ENCODE measurements at regions not wholly inside any gene's neighbourhood (a gene's known extent, or its start where the extent isn't known, plus 50 kb on each side); places are given as distances from the start of the nearest gene placed in this dataset.

- no peak for ATAC-seq (replicated peaks)
- Mint-ChIP-seq H3K27me3 (no peaks in the 10 kb centered on the region), H3K4me3 (no peak overlapping the region), H3K27ac (no peak overlapping the region), H3K9me3 (no peaks in the 10 kb centered on the region), H3K36me3 (ENCODE audit: low read depth) (no peaks in the 10 kb centered on the region), H3K4me1 (no peaks in the 10 kb centered on the region)
Measured at GRCh38 chr5:125010356-125010755, 263.9 kb upstream of the ZNF608 start.

GRCh38 chr5:125011014-125011413, 264.6 kb upstream of the ZNF608 start:
- Mint-ChIP-seq H3K36me3 (ENCODE audit: low read depth) (no peaks in the 10 kb centered on the region), H3K4me1 (no peaks in the 10 kb centered on the region), H3K27ac (no peak overlapping the region), H3K27me3 (no peaks in the 10 kb centered on the region), H3K4me3 (no peak overlapping the region), H3K9me3 (no peaks in the 10 kb centered on the region)
- ATAC-seq (replicated peaks): no peak

DNA sequence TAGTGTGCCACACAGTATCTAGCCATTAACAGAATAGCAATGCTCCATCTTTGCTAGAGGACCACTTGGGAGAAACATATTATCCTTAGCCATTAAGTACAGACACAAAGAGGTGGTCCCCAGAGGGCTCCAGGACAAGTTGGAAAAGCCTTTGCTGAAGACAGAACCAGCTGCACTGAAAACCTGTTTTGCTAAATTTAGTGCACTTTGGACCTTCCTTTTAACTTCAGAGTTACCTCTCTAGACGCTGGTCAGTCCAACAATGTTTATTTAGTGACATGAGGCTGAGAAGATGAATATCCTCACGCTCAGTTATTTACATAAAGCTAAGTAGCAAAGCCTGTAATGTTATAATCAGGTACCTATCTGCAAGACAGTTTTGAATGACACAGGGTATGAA, 265.0 kb upstream of the ZNF608 start:
- Mint-ChIP-seq H3K36me3 (ENCODE audit: low read depth) (no peaks in the 10 kb centered on the region), H3K9me3 (no peaks in the 10 kb centered on the region), H3K4me3 (no peak overlapping the region), H3K4me1 (no peaks in the 10 kb centered on the region), H3K27ac (no peak overlapping the region), H3K27me3 (no peaks in the 10 kb centered on the region)
- no peak for ATAC-seq (replicated peaks)

DNA sequence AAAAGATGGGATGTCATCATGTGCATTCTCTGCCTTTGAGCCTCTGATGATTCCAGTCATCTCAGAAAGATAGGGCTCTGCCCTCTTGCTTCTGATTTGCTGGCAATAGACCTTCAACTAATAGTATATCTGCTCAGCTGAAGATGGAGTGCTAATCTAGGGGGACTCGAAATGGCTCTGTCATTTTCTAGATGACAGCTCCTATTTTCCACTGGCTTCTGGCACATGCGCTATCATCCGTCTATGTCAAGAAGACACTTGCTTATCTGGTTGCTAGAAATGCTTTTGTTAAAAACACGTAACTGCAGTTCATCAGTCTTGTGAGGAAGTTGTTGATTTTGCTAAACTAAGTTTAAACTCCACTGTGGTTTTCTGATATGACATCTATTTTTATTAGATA, 265.5 kb upstream of the ZNF608 start:
- no peaks in the 10 kb centered on the region for H3K27me3 Mint-ChIP-seq
- no peaks in the 10 kb centered on the region for H3K36me3 Mint-ChIP-seq (ENCODE audit: low read depth)
- no peaks in the 10 kb centered on the region for H3K4me1 Mint-ChIP-seq
- no peak overlapping the region for H3K27ac Mint-ChIP-seq
- no peak overlapping the region for H3K4me3 Mint-ChIP-seq
- H3K9me3 Mint-ChIP-seq: no peaks in the 10 kb centered on the region
- ATAC-seq (replicated peaks): no peak

- no peaks in the 10 kb centered on the region for H3K4me1 Mint-ChIP-seq
- no peaks in the 10 kb centered on the region for H3K27me3 Mint-ChIP-seq
- no peak for ATAC-seq (replicated peaks)
- H3K4me3 Mint-ChIP-seq: no peak overlapping the region
- no peak overlapping the region for H3K27ac Mint-ChIP-seq
- H3K9me3 Mint-ChIP-seq: no peaks in the 10 kb centered on the region
- H3K36me3 Mint-ChIP-seq (ENCODE audit: low read depth): no peaks in the 10 kb centered on the region
Measured at GRCh38 chr5:125012727-125013451, 266.4 kb upstream of the ZNF608 start.

DNA sequence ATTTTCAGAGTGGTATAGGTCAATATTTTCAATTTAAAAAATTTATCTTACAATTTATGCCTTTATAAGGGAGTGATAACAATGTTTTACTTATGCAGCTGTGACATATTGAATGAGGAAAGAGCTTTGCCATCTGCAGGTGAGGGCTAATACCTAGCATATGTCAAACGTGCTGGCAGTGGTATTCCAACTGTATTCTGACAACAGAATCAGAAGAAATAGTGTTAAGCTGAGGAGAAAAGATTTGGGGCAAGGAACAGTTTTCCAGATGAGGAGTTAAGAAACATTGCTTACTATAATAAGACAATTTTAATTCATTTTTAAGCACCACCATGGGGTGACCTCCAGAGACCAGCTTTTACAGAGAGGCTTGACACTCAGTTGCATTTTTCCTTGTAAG, 267.8 kb upstream of the ZNF608 start:
- Mint-ChIP-seq H3K36me3 (ENCODE audit: low read depth) (no peaks in the 10 kb centered on the region), H3K9me3 (no peaks in the 10 kb centered on the region), H3K4me3 (no peak overlapping the region), H3K27ac (no peak overlapping the region), H3K27me3 (peaks cover 4% of the 10 kb centered on the region), H3K4me1 (no peaks in the 10 kb centered on the region)
- ATAC-seq (replicated peaks): no peak

DNA sequence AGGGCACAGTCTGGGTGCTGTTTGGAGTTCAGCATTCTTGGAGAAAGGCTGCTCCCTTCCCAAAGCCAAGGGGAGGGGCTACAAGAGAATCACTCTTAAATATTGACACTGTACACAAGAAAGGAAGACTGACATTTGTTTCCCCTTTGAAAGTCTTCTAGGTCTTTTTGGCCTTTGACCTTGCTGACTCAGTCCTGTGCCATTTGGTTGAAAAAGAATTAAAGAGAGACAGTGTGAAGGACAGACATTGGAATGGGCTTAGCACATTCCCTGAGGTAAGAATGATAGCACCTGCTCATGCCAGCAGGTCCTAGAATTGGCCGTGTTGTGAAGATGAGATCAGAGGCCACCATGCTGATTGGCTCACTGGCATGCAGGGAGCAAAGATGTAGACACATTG, 271.4 kb upstream of the ZNF608 start:
- Mint-ChIP-seq H3K9me3 (no peaks in the 10 kb centered on the region), H3K36me3 (ENCODE audit: low read depth) (no peaks in the 10 kb centered on the region), H3K4me3 (no peak overlapping the region), H3K27ac (no peak overlapping the region), H3K4me1 (no peaks in the 10 kb centered on the region), H3K27me3 (peaks cover 4% of the 10 kb centered on the region)
- no peak for ATAC-seq (replicated peaks)

DNA sequence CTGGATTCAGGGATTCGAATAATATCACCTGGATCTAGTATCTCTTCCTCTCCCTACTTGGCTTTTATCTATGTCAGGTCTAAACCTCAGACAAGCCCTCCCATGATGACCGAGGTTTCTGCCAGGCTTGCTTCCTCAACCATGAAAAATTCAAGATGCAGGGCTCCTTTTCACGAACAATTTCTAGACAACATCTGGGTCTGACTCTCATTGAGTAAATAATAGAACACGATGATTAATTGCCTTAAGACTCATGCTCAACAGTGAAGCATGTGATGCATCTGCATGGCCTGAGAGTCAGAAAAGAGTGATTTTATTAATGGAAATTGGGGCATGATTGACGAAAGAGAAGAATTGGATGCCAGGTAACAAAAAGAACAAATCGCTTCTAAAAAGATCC, 277.2 kb upstream of the ZNF608 start:
- no peak overlapping the region for H3K27ac Mint-ChIP-seq
- no peaks in the 10 kb centered on the region for H3K4me1 Mint-ChIP-seq
- ATAC-seq (replicated peaks): no peak
- peaks cover 2% of the 10 kb centered on the region for H3K27me3 Mint-ChIP-seq
- H3K9me3 Mint-ChIP-seq: peaks cover 8% of the 10 kb centered on the region
- H3K4me3 Mint-ChIP-seq: no peak overlapping the region
- no peaks in the 10 kb centered on the region for H3K36me3 Mint-ChIP-seq (ENCODE audit: low read depth)

DNA sequence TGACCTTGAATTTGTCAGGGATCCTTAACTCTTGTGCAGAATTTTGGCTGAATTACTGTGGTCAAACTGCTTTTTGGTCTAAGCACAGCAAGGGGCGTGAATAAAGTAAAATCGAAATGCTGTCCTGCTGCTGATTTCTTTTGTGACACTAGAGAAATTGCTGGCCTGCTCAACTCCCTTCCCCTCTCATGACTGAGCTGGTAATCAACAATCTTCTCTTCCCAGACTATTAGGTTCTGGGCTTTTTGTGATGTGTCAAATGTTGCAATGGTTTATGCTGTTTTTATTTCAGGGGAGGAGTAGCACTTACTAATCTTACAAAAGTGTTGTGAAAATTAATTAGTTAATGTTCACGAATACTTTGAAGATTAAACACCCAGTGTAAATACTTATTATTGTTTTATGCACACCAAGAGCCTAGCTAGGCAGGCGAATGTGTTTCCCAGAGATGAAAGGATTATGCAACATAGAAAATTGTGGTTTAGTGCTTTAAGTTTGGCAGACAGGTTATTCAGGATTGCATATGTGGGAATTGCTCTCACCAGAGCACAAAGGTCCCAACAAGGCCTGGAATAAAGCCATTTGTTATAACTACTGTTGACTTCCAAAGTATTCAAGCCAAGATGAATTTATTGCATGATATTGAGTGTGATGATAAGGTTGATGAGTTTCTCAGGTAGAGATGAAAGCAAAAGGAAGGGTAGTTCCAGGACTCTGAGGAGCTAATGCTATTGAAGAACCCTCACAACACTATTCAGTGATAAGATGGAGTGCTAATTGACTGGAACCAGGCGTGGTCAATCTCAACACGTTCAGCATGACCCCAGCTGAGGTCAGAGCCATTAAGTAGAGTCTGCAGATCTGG, 280.7 kb upstream of the ZNF608 start:
- no peak overlapping the region for H3K4me3 Mint-ChIP-seq
- H3K4me1 Mint-ChIP-seq: no peaks in the 10 kb centered on the region
- no peaks in the 10 kb centered on the region for H3K27me3 Mint-ChIP-seq
- no peak overlapping the region for H3K27ac Mint-ChIP-seq
- no peaks in the 10 kb centered on the region for H3K36me3 Mint-ChIP-seq (ENCODE audit: low read depth)
- H3K9me3 Mint-ChIP-seq: peaks cover 8% of the 10 kb centered on the region
- no peak for ATAC-seq (replicated peaks)

DNA sequence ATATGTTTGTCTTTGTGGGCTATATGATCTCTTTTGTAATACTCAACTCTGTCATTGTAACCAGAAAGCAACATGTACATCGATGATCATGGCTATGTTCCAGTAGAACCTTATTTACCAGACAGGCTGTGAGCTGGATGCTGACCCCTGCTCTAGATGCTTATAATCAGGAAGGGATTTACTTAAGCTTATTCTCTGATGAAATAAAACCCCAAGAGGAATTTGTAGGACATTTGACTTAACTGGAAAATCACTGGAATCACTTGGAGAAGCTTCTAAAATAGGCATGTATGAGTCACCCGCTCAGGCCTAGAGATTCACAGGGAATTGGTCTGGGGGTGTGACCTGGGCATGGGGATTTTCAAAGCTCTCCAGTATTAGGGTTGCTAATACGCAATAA, 285.8 kb upstream of the ZNF608 start:
- no peak overlapping the region for H3K27ac Mint-ChIP-seq
- H3K4me3 Mint-ChIP-seq: no peak overlapping the region
- H3K9me3 Mint-ChIP-seq: peaks cover 4% of the 10 kb centered on the region
- no peaks in the 10 kb centered on the region for H3K4me1 Mint-ChIP-seq
- ATAC-seq (replicated peaks): no peak
- no peaks in the 10 kb centered on the region for H3K27me3 Mint-ChIP-seq
- no peaks in the 10 kb centered on the region for H3K36me3 Mint-ChIP-seq (ENCODE audit: low read depth)

DNA sequence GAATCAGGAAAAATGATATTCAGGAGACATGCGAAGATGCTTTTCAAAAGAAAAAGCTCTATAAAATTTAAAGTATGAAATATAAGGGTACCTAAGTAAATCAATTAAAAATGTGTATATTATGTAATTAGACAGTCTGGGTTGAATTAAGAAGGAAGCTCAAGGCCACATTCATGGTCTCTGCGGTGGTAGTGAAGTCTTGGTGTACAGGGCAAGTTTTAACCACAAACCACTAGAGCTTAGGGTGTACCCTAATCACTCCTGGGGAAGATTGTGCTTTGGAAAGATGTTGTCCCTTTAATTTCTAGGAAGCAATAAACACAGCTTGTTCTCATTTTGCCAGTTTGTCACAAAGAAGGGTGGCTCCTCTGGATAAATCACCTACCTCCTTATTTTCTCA, 287.2 kb upstream of the ZNF608 start:
- ATAC-seq (replicated peaks): no peak
- no peak overlapping the region for H3K27ac Mint-ChIP-seq
- peaks cover 10% of the 10 kb centered on the region for H3K9me3 Mint-ChIP-seq
- H3K4me1 Mint-ChIP-seq: no peaks in the 10 kb centered on the region
- H3K4me3 Mint-ChIP-seq: no peak overlapping the region
- H3K36me3 Mint-ChIP-seq (ENCODE audit: low read depth): no peaks in the 10 kb centered on the region
- H3K27me3 Mint-ChIP-seq: no peaks in the 10 kb centered on the region

GRCh38 chr5:125034331-125034730, 287.9 kb upstream of the ZNF608 start:
- no peak for ATAC-seq (replicated peaks)
- Mint-ChIP-seq H3K9me3 (peaks cover 15% of the 10 kb centered on the region), H3K4me1 (no peaks in the 10 kb centered on the region), H3K36me3 (ENCODE audit: low read depth) (no peaks in the 10 kb centered on the region), H3K27ac (no peak overlapping the region), H3K27me3 (no peaks in the 10 kb centered on the region), H3K4me3 (no peak overlapping the region)

GRCh38 chr5:125036494-125036893, 290.1 kb upstream of the ZNF608 start:
- H3K27ac Mint-ChIP-seq: no peak overlapping the region
- H3K27me3 Mint-ChIP-seq: no peaks in the 10 kb centered on the region
- no peak for ATAC-seq (replicated peaks)
- H3K9me3 Mint-ChIP-seq: peaks cover 17% of the 10 kb centered on the region
- no peaks in the 10 kb centered on the region for H3K36me3 Mint-ChIP-seq (ENCODE audit: low read depth)
- no peak overlapping the region for H3K4me3 Mint-ChIP-seq
- no peaks in the 10 kb centered on the region for H3K4me1 Mint-ChIP-seq

- ATAC-seq (replicated peaks): no peak
Measured at GRCh38 chr5:125037020-125037419, 290.6 kb upstream of the ZNF608 start.

DNA sequence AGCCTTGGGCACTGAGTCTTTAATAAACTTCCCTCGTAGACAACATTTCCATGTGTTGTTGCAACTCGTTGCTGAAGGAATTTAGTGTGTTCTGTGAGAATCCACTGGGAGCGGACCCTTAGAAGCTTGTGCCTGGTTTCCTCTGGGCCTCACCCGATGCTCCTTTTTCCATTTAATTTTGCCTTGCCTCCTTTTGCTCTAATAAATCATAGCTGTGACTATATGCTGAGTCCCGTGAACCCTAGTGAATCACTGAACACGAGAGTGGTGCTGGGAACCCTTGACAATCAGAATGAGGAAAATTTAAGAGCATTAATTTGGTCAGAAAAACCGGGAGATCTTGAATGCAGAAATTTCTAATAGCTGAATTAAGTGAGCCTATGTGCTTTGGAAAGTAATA, 291.1 kb upstream of the ZNF608 start:
- Mint-ChIP-seq H3K36me3 (ENCODE audit: low read depth) (no peaks in the 10 kb centered on the region), H3K27me3 (no peaks in the 10 kb centered on the region), H3K4me1 (no peaks in the 10 kb centered on the region), H3K4me3 (no peak overlapping the region), H3K27ac (no peak overlapping the region), H3K9me3 (peaks cover 17% of the 10 kb centered on the region)
- no peak for ATAC-seq (replicated peaks)

More at GRCh38 chr5:125037020-125037419, 290.6 kb upstream of the ZNF608 start:
- Mint-ChIP-seq H3K27me3 (no peaks in the 10 kb centered on the region), H3K9me3 (peaks cover 17% of the 10 kb centered on the region), H3K36me3 (ENCODE audit: low read depth) (no peaks in the 10 kb centered on the region), H3K4me1 (no peaks in the 10 kb centered on the region), H3K4me3 (no peak overlapping the region), H3K27ac (no peak overlapping the region)

Data from activated T-helper 17 cell treated with anti-CD3 and anti-CD28 coated beads, Interleukin-2, amount 50 U/mL, for 72 hours (primary cell).